HepG2 (cell line): ENCODE measurements at regions not wholly inside any gene's neighbourhood (a gene's known extent, or its start where the extent isn't known, plus 50 kb on each side); places are given as distances from the start of the nearest gene placed in this dataset.

ENCODE experiments used
- AHR ChIP-seq: IDR thresholded peaks from 2 replicates; pipeline ENCODE4 v1.6.1; 2018; ENCODE audit warnings: missing genetic modification reagents, missing compliant biosample characterization
- BHLHE40 ChIP-seq: IDR thresholded peaks from 2 replicates; pipeline ENCODE4 v1.6.1; 2011; ENCODE audit warnings: low read length, improper control_type of control experiment
- CCAR2 ChIP-seq: fragments of 200-400 bp; formaldehyde crosslinking; optimal IDR thresholded peaks from 2 replicates; pipeline ENCODE3; 2018; ENCODE audit warnings: low read depth, mild to moderate bottlenecking, low read length, moderate library complexity
- EZH2 ChIP-seq: conservative IDR thresholded peaks from 2 replicates; pipeline ENCODE4 v1.6.1; 2012; ENCODE audit warnings: mild to moderate bottlenecking, low read depth, low read length, moderate library complexity
- FOXA1 ChIP-seq, 2 experiments: fragments of 450-650 bp in 1 of 2; sonication (generic) in 1 of 2; formaldehyde crosslinking in 1 of 2; IDR thresholded peaks; 2 replicates each; pipeline versions ENCODE4 v1.4.0 to v1.6.1; 2016 to 2020; ENCODE audit warnings: missing genetic modification reagents in 1 of 2
- HCFC1 ChIP-seq: fragments of 150-350 bp; IDR thresholded peaks from 2 replicates; pipeline ENCODE4 v1.6.1; 2014; ENCODE audit warnings: low read depth, low read length
- JUN ChIP-seq: sonication (generic); formaldehyde crosslinking; IDR thresholded peaks from 2 replicates; pipeline ENCODE4 v1.4.0; 2020; ENCODE audit warnings: mild to moderate bottlenecking, missing genetic modification reagents
- TAF1 ChIP-seq: sonication (generic); formaldehyde crosslinking; IDR thresholded peaks from 2 replicates; pipeline ENCODE4 v1.4.0; 2020; ENCODE audit warnings: missing genetic modification reagents
- ZBTB43 ChIP-seq: sonication (generic); formaldehyde crosslinking; conservative IDR thresholded peaks from 2 replicates; pipeline ENCODE4 v1.4.0; 2020; ENCODE audit warnings: missing genetic modification reagents
- ZMAT3 ChIP-seq: sonication (generic); formaldehyde crosslinking; conservative IDR thresholded peaks from 2 replicates; pipeline ENCODE4 v1.7.0; 2021; ENCODE audit warnings: missing genetic modification reagents
- ZNF142 ChIP-seq: sonication (generic); formaldehyde crosslinking; IDR thresholded peaks from 2 replicates; pipeline ENCODE4 v1.4.0; 2020; ENCODE audit warnings: missing genetic modification reagents
- TF ChIP-seq, protein P1 (sequence below), 2 experiments: IDR thresholded peaks; 2 replicates each; pipeline ENCODE4 v1.6.1; 2011 to 2012; ENCODE audit warnings: low read length in 2 of 2, borderline replicate concordance in 1 of 2, low read depth in 1 of 2, mild to moderate bottlenecking in 1 of 2, moderate library complexity in 1 of 2

DNA sequence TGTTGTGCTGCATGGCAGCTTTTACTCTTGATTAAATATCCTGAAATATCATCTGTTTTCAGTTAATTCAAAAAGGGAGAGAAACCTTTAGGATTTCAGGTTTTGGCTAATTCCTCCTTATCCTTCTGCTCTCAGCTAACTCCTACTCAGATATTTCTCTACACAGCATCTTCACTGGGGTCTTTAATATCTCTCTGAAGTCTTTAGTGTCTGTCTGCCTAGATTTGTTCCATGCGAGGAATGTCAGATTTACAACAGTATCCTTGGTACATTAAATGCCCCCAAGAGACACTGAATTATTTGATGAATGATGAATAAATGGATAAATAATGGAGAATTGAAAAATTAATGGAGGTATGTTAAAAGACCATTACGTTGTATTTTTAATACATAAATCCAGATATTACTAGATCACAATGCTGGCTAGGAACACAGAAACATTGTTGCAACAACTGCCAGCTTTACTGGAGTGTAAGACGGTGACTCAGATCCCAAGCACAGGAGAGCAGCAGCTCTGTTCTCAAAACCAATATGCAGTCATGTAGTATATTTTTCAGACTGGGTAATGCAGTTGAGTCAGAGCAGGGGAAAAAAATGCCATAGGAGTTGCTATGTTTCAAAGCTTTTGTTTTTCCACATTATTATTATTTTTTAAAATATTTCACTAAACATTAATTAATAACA lies 388.0 kb upstream of the SYT4 start:
- TF ChIP-seq CCAR2 (no peak), ZNF142 (CRISPR knock-in tag) (no peak), ZMAT3 (CRISPR knock-in tag) (no peak), JUN (no peak), HCFC1 (no peak), ZBTB43 (no peak), AHR (CRISPR knock-in tag) (no peak), TAF1 (no peak), FOXA1 (IDR thresholded peaks at IDR 0.05) (no peak), FOXA1 (CRISPR knock-in tag; IDR thresholded peaks at IDR 0.05) (no peak), EZH2 (no peak), BHLHE40 (no peak)
- TF ChIP-seq, protein P1, sequence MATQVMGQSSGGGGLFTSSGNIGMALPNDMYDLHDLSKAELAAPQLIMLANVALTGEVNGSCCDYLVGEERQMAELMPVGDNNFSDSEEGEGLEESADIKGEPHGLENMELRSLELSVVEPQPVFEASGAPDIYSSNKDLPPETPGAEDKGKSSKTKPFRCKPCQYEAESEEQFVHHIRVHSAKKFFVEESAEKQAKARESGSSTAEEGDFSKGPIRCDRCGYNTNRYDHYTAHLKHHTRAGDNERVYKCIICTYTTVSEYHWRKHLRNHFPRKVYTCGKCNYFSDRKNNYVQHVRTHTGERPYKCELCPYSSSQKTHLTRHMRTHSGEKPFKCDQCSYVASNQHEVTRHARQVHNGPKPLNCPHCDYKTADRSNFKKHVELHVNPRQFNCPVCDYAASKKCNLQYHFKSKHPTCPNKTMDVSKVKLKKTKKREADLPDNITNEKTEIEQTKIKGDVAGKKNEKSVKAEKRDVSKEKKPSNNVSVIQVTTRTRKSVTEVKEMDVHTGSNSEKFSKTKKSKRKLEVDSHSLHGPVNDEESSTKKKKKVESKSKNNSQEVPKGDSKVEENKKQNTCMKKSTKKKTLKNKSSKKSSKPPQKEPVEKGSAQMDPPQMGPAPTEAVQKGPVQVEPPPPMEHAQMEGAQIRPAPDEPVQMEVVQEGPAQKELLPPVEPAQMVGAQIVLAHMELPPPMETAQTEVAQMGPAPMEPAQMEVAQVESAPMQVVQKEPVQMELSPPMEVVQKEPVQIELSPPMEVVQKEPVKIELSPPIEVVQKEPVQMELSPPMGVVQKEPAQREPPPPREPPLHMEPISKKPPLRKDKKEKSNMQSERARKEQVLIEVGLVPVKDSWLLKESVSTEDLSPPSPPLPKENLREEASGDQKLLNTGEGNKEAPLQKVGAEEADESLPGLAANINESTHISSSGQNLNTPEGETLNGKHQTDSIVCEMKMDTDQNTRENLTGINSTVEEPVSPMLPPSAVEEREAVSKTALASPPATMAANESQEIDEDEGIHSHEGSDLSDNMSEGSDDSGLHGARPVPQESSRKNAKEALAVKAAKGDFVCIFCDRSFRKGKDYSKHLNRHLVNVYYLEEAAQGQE (IDR thresholded peaks at IDR 0.05; ENCODE audit: borderline replicate concordance in 1 of 2, low read depth in 1 of 2, low read length in 2 of 2) = no peak
